Neuron (in vitro differentiated cells): ENCODE measurements at regions not wholly inside any gene's neighbourhood (a gene's known extent, or its start where the extent isn't known, plus 50 kb on each side); places are given as distances from the start of the nearest gene placed in this dataset.

Experiments used
- H2AFZ ChIP-seq: one replicate; pipeline ENCODE4 v1.6.1; 2013; ENCODE audit warnings: low read depth, mild to moderate bottlenecking, inconsistent platforms, low read length, moderate library complexity
- H3K27me3 ChIP-seq: one replicate; pipeline ENCODE4 v1.6.1; 2013; ENCODE audit warnings: low read length; ENCODE audit not compliant: insufficient read depth
- H3K36me3 ChIP-seq: one replicate; pipeline ENCODE4 v1.6.1; 2013; ENCODE audit warnings: low read length; ENCODE audit not compliant: insufficient read depth
- H3K4me1 ChIP-seq: one replicate; pipeline ENCODE4 v1.6.1; 2013; ENCODE audit warnings: low read length; ENCODE audit not compliant: insufficient read depth
- H3K4me3 ChIP-seq: 2 replicates; pipeline ENCODE4 v1.5.1; 2013; ENCODE audit warnings: mild to moderate bottlenecking, low read length, moderate library complexity
- H3K9me3 ChIP-seq: one replicate; pipeline ENCODE4 v1.6.1; 2013; ENCODE audit warnings: low read length

GRCh38 chr13:107223867-107224266 is 655.9 kb upstream of the ARGLU1 start:
- Histone ChIP-seq H3K4me1 (peaks cover 8% of the 10 kb centered on the region), H3K9me3 (no peaks in the 10 kb centered on the region), H3K36me3 (no peaks in the 10 kb centered on the region), H3K4me3 (no peak overlapping the region), H2AFZ (no peak overlapping the region), H3K27me3 (no peaks in the 10 kb centered on the region)

- peaks cover 8% of the 10 kb centered on the region for H3K4me1 ChIP-seq
- no peaks in the 10 kb centered on the region for H3K9me3 ChIP-seq
- H3K36me3 ChIP-seq: no peaks in the 10 kb centered on the region
- no peak overlapping the region for H2AFZ ChIP-seq
- H3K27me3 ChIP-seq: no peaks in the 10 kb centered on the region
- no peak overlapping the region for H3K4me3 ChIP-seq
Observed at GRCh38 chr13:107222597-107222996, 654.7 kb upstream of the ARGLU1 start.

- Histone ChIP-seq H3K4me1 (peaks cover 4% of the 10 kb centered on the region), H3K27me3 (no peaks in the 10 kb centered on the region), H3K4me3 (no peak overlapping the region), H3K9me3 (no peaks in the 10 kb centered on the region), H2AFZ (no peak overlapping the region), H3K36me3 (no peaks in the 10 kb centered on the region)
Observed at GRCh38 chr13:107220245-107220644, 652.3 kb upstream of the ARGLU1 start.

- H3K4me3 ChIP-seq: no peak overlapping the region
- H3K36me3 ChIP-seq: no peaks in the 10 kb centered on the region
- no peak overlapping the region for H2AFZ ChIP-seq
- peaks cover 4% of the 10 kb centered on the region for H3K4me1 ChIP-seq
- no peaks in the 10 kb centered on the region for H3K9me3 ChIP-seq
- no peaks in the 10 kb centered on the region for H3K27me3 ChIP-seq
Observed at GRCh38 chr13:107217251-107217650, 649.3 kb upstream of the ARGLU1 start.

- no peak overlapping the region for H2AFZ ChIP-seq
- no peaks in the 10 kb centered on the region for H3K36me3 ChIP-seq
- no peaks in the 10 kb centered on the region for H3K9me3 ChIP-seq
- no peak overlapping the region for H3K4me3 ChIP-seq
- H3K4me1 ChIP-seq: peaks cover 4% of the 10 kb centered on the region
- no peaks in the 10 kb centered on the region for H3K27me3 ChIP-seq
Observed at GRCh38 chr13:107216046-107216755, 648.3 kb upstream of the ARGLU1 start.

- H3K36me3 ChIP-seq: no peaks in the 10 kb centered on the region
- H3K27me3 ChIP-seq: no peaks in the 10 kb centered on the region
- no peaks in the 10 kb centered on the region for H3K9me3 ChIP-seq
- H2AFZ ChIP-seq: no peak overlapping the region
- no peaks in the 10 kb centered on the region for H3K4me1 ChIP-seq
- H3K4me3 ChIP-seq: no peak overlapping the region
Observed at GRCh38 chr13:107211073-107211472, 643.1 kb upstream of the ARGLU1 start.

GRCh38 chr13:107210723-107211030 is 642.7 kb upstream of the ARGLU1 start:
- Histone ChIP-seq H3K36me3 (no peaks in the 10 kb centered on the region), H3K9me3 (no peaks in the 10 kb centered on the region), H3K4me3 (no peak overlapping the region), H3K4me1 (no peaks in the 10 kb centered on the region), H3K27me3 (no peaks in the 10 kb centered on the region), H2AFZ (no peak overlapping the region)

GRCh38 chr13:107209824-107210722 is 642.1 kb upstream of the ARGLU1 start:
- H3K27me3 ChIP-seq: no peaks in the 10 kb centered on the region
- no peaks in the 10 kb centered on the region for H3K9me3 ChIP-seq
- H3K4me3 ChIP-seq: no peak overlapping the region
- H2AFZ ChIP-seq: no peak overlapping the region
- H3K36me3 ChIP-seq: no peaks in the 10 kb centered on the region
- H3K4me1 ChIP-seq: no peaks in the 10 kb centered on the region

GRCh38 chr13:107208889-107209288 is 641.0 kb upstream of the ARGLU1 start:
- no peaks in the 10 kb centered on the region for H3K36me3 ChIP-seq
- H3K4me3 ChIP-seq: no peak overlapping the region
- no peak overlapping the region for H2AFZ ChIP-seq
- no peaks in the 10 kb centered on the region for H3K9me3 ChIP-seq
- no peaks in the 10 kb centered on the region for H3K4me1 ChIP-seq
- H3K27me3 ChIP-seq: no peaks in the 10 kb centered on the region

GRCh38 chr13:107205318-107206104 is 637.6 kb upstream of the ARGLU1 start:
- H3K4me1 ChIP-seq: peaks cover 5% of the 10 kb centered on the region
- no peaks in the 10 kb centered on the region for H3K27me3 ChIP-seq
- no peak overlapping the region for H2AFZ ChIP-seq
- H3K9me3 ChIP-seq: no peaks in the 10 kb centered on the region
- no peak overlapping the region for H3K4me3 ChIP-seq
- no peaks in the 10 kb centered on the region for H3K36me3 ChIP-seq

- Histone ChIP-seq H3K4me1 (peaks cover 5% of the 10 kb centered on the region), H3K27me3 (no peaks in the 10 kb centered on the region), H3K9me3 (no peaks in the 10 kb centered on the region), H3K4me3 (no peak overlapping the region), H3K36me3 (no peaks in the 10 kb centered on the region), H2AFZ (no peak overlapping the region)
Observed at GRCh38 chr13:107203146-107203847, 635.4 kb upstream of the ARGLU1 start.

- Histone ChIP-seq H3K9me3 (no peaks in the 10 kb centered on the region), H2AFZ (no peak overlapping the region), H3K27me3 (no peaks in the 10 kb centered on the region), H3K36me3 (no peaks in the 10 kb centered on the region), H3K4me1 (peaks cover 5% of the 10 kb centered on the region), H3K4me3 (no peak overlapping the region)
Observed at GRCh38 chr13:107202371-107203023, 634.6 kb upstream of the ARGLU1 start.
